DMS 273 treated with DMSO at 0.1 percent for 48 hours (cell line): ENCODE measurements at regions not wholly inside any gene's neighbourhood (a gene's known extent, or its start where the extent isn't known, plus 50 kb on each side); places are given as distances from the start of the nearest gene placed in this dataset.

Source experiments
- DNase-seq: peaks from one replicate; lab custom pipeline; 2025; lab: John Stamatoyannopoulos, UW

- no peak for DNase-seq
These were observed 265.5 kb downstream of the PTPRC start for GRCh38 chr1:198904321-198904720.

- DNase-seq, result no peak
These were observed 268.0 kb downstream of the PTPRC start for GRCh38 chr1:198906739-198907422.

- DNase-seq, result no peak
These were observed 268.5 kb downstream of the PTPRC start for GRCh38 chr1:198907423-198907746.

GRCh38 chr1:198908995-198909394 lies 270.2 kb downstream of the PTPRC start:
- no peak for DNase-seq

- no peak for DNase-seq
These were observed 271.1 kb downstream of the PTPRC start for GRCh38 chr1:198909973-198910372.

GRCh38 chr1:198910816-198911215 lies 272.0 kb downstream of the PTPRC start:
- no peak for DNase-seq

- DNase-seq, result no peak
These were observed 273.2 kb downstream of the PTPRC start for GRCh38 chr1:198912046-198912445.

- no peak for DNase-seq
These were observed 274.8 kb downstream of the PTPRC start for GRCh38 chr1:198913667-198914066.

GRCh38 chr1:198915327-198916231 lies 276.7 kb downstream of the PTPRC start:
- DNase-seq, result no peak

GRCh38 chr1:198917226-198917625 lies 278.4 kb downstream of the PTPRC start:
- no peak for DNase-seq

GRCh38 chr1:198918920-198919319 lies 280.1 kb downstream of the PTPRC start:
- DNase-seq, result no peak

- no peak for DNase-seq
These were observed 281.0 kb downstream of the PTPRC start for GRCh38 chr1:198919667-198920398.

- no peak for DNase-seq
These were observed 284.0 kb downstream of the PTPRC start for GRCh38 chr1:198922638-198923430.

GRCh38 chr1:198923993-198924392 lies 285.2 kb downstream of the PTPRC start:
- DNase-seq, result no peak

- DNase-seq, result no peak
These were observed 286.7 kb downstream of the PTPRC start for GRCh38 chr1:198925567-198925966.

GRCh38 chr1:198927129-198927528 lies 288.3 kb downstream of the PTPRC start:
- no peak for DNase-seq

GRCh38 chr1:198929111-198929604 lies 290.3 kb downstream of the PTPRC start:
- DNase-seq, result no peak

- DNase-seq, result no peak
These were observed 291.2 kb downstream of the PTPRC start for GRCh38 chr1:198929961-198930599.

GRCh38 chr1:198932351-198932991 lies 293.6 kb downstream of the PTPRC start:
- peak; percentile 1 for DNase-seq

GRCh38 chr1:198933515-198934222 lies 294.8 kb downstream of the PTPRC start:
- DNase-seq, result no peak
